Transverse colon (tissue), 4 donors: ENCODE measurements at regions not wholly inside any gene's neighbourhood (a gene's known extent, or its start where the extent isn't known, plus 50 kb on each side); places are given as distances from the start of the nearest gene placed in this dataset.

Source experiments
- DNase-seq: peaks from one replicate; pipeline ENCODE4 v3.0.0-alpha.2; 2019
- H3K27ac ChIP-seq, 4 donors: fragments of 200-600 bp; sonication (generic); 2 replicates each; pipeline ENCODE4 v1.5.1; 2016 to 2018; ENCODE audit warnings: inconsistent platforms in 4 of 4
- H3K27me3 ChIP-seq: fragments of 200-600 bp; sonication (generic); 2 replicates; pipeline ENCODE4 v1.5.1; 2017; ENCODE audit warnings: inconsistent platforms
- H3K36me3 ChIP-seq, 4 donors: fragments of 200-600 bp; sonication (generic); 2 replicates each; pipeline ENCODE4 v1.5.1; 2017 to 2019; ENCODE audit warnings: inconsistent platforms in 4 of 4
- H3K4me1 ChIP-seq, 4 donors: fragments of 200-600 bp; sonication (generic); 2 replicates each; pipeline ENCODE4 v1.5.1; 2017 to 2020; ENCODE audit warnings: inconsistent platforms in 4 of 4
- H3K4me3 ChIP-seq, 4 donors: fragments of 200-600 bp; sonication (generic); 1 replicate in 1 of 4; 2 replicates in 3 of 4; pipeline versions ENCODE4 v1.5.1 to v1.6.1; 2017 to 2019; ENCODE audit warnings: inconsistent platforms in 4 of 4
- H3K9me3 ChIP-seq, 2 donors: fragments of 200-600 bp; sonication (generic); 2 replicates each; pipeline ENCODE4 v1.5.1; 2017 to 2019; ENCODE audit warnings: inconsistent platforms in 2 of 2
- CTCF ChIP-seq, 5 experiments: fragments of 200-600 bp in 3 of 5; fragments of 450-650 bp in 2 of 5; sonication (generic) in 3 of 5; IDR thresholded peaks; 1 replicate in 2 of 5; 2 replicates in 3 of 5; pipeline ENCODE4 v1.5.1; 2016 to 2017; ENCODE audit warnings: antibody characterized with exemption in 5 of 5, inconsistent platforms in 3 of 5, mild to moderate bottlenecking in 2 of 5, moderate library complexity in 1 of 5
- EP300 ChIP-seq: sonication (generic); formaldehyde crosslinking; IDR thresholded peaks from one replicate; pipeline ENCODE4 v1.6.1; 2017; ENCODE audit warnings: antibody characterized with exemption, low read depth
- POLR2A ChIP-seq: fragments of 450-650 bp; IDR thresholded peaks from one replicate; pipeline ENCODE4 v1.6.1; 2016; ENCODE audit warnings: antibody characterized with exemption, mild to moderate bottlenecking, moderate library complexity
- POLR2AphosphoS5 ChIP-seq, 3 donors: sonication (generic); formaldehyde crosslinking; IDR thresholded peaks; one replicate each; pipeline ENCODE4 v1.6.1; 2016; ENCODE audit warnings: antibody characterized with exemption in 3 of 3
- WGBS, 2 donors: methylation state at CpG; one replicate each; pipeline ENCODE4 v1.1.5; 2018; ENCODE audit warnings: low coverage in 1 of 2; 5-methylcytosine and 5-hydroxymethylcytosine counted together
- in situ Hi-C, 4 donors: fragments of 200-750 bp; cut with MboI; loops; one replicate each; pipeline versions ENCODE4 v1.15.0 to v1.15.1; 2017; ENCODE audit warnings: low sequenced_read_pairs in 3 of 4, low pct_ligation_motif_present in 1 of 4, low pct_unique_long_range_greater_than_20kb in 1 of 4
- intact Hi-C: fragments of 100-400 bp; cut with DNase I; formaldehyde crosslinking; loops from one replicate; pipeline ENCODE4 v1.15.1; 2023; ENCODE audit warnings: low total_unique reads

- Histone ChIP-seq H3K36me3 (no peaks in the 10 kb centered on the region), H3K4me1 (peaks cover 0 to 31% (median 13%) of the 10 kb centered on the region in 4 donors), H3K27me3 (no peaks in the 10 kb centered on the region), H3K4me3 (no peak overlapping the region), H3K9me3 (no peaks in the 10 kb centered on the region), H3K27ac (no peak overlapping the region)
- in situ Hi-C loops, result no loop called here
- intact Hi-C loops, result no loop called here
- TF ChIP-seq EP300, result no peak
- TF ChIP-seq POLR2A, result no peak
- no peak for TF ChIP-seq CTCF (IDR thresholded peaks at IDR 0.05)
- TF ChIP-seq POLR2AphosphoS5 (IDR thresholded peaks at IDR 0.05), result no peak
- DNase-seq, result no peak
- 76 to 89% methylated on average over 2 of the region's 2 CpGs for WGBS, 2 donors
Measured at GRCh38 chr17:70254735-70255460, 85.6 kb downstream of the KCNJ2 start.

DNA sequence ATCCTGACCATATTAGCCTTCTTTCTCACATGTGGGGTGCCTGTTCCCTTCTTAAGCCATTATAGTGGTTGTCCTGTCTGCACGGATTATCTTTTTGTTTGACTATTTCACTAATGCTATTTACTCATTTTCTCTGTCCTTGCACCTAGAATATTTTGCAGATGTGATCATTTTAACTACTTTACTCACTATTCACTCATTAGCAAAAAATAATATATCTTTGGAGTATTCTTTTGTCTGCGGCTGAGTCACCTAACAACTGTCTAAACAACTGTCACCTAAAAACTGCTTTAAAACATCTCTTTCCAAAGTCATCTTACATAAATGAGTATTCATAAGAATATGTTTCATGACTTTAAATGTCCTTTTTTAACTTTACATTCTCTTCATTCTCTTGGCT, 87.4 kb downstream of the KCNJ2 start:
- H3K4me3 ChIP-seq, result no peak overlapping the region
- in situ Hi-C loops (no loop called here), intact Hi-C loops (no loop called here)
- H3K27me3 ChIP-seq, result no peaks in the 10 kb centered on the region
- no peak for TF ChIP-seq POLR2AphosphoS5 (IDR thresholded peaks at IDR 0.05)
- TF ChIP-seq EP300, result no peak
- no peak for TF ChIP-seq POLR2A
- TF ChIP-seq CTCF (IDR thresholded peaks at IDR 0.05), result no peak
- WGBS, 2 donors, result 82 to 92% methylated on average over 2 of the region's 2 CpGs
- no peaks in the 10 kb centered on the region for H3K36me3 ChIP-seq
- H3K4me1 ChIP-seq, result peaks cover 0 to 33% (median 15%) of the 10 kb centered on the region in 4 donors
- no peak overlapping the region for H3K27ac ChIP-seq
- DNase-seq, result no peak
- no peaks in the 10 kb centered on the region for H3K9me3 ChIP-seq

DNA sequence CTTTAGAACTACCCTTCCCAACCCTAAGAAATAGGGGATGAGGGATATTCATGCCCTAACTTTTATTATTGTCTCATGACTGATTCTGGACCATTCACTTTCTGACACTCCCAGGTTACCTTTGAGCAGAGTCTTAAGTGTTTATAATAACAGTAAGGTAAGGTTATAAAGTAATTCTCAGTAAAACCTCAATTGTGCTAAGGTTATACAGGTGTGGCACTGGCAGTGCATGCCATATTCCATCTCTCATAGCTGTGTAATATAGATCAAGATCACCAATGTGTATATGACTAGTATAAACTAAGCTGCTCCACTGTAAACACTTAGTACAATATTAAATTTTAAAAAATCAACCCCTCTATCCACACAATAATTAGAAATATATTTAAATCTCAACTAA, 89.1 kb downstream of the KCNJ2 start:
- DNase-seq, result peak; percentile 35
- in situ Hi-C loops, result no loop called here
- no peaks in the 10 kb centered on the region for H3K36me3 ChIP-seq
- intact Hi-C loops, result no loop called here
- H3K4me1 ChIP-seq, result peaks cover 0 to 31% (median 15%) of the 10 kb centered on the region in 4 donors
- TF ChIP-seq POLR2AphosphoS5 (IDR thresholded peaks at IDR 0.05) (peak in 2 of 3 donors; percentile 47 to 63), POLR2A (no peak)
- H3K27ac ChIP-seq, result peak overlapping the region; percentile 67 to 85 (median 78)
- H3K27me3 ChIP-seq, result no peaks in the 10 kb centered on the region
- H3K9me3 ChIP-seq, result no peaks in the 10 kb centered on the region
- no peak overlapping the region for H3K4me3 ChIP-seq

DNA sequence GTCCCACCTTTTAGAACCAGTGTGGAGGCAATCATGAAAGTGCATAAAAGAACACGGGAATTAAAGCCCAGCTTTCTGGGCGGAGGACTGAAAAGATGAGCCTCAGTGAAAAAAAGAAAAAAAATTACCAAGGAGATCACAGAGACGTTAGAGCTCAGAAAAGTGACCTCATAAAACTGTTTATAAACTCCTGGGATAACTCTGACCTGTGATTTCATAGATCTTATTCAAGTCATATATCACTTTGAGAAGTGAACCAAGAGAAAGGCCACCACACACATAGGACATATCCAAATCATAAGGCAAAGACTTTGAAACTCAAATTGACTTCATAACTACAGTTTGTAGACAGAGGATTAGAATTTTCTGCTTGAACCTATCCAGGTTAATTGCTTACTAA, 90.1 kb downstream of the KCNJ2 start:
- WGBS, 2 donors, result 22 to 36% methylated on average over 3 of the region's 3 CpGs
- Histone ChIP-seq H3K9me3 (no peaks in the 10 kb centered on the region), H3K27me3 (no peaks in the 10 kb centered on the region), H3K27ac (peak overlapping the region; percentile 67 to 85 (median 78)), H3K36me3 (no peaks in the 10 kb centered on the region), H3K4me1 (peaks cover 0 to 27% (median 12%) of the 10 kb centered on the region in 4 donors), H3K4me3 (no peak overlapping the region)
- intact Hi-C loops (no loop called here), in situ Hi-C loops (no loop called here)
- no peak for TF ChIP-seq POLR2AphosphoS5 (IDR thresholded peaks at IDR 0.05)
- no peak for TF ChIP-seq POLR2A
- no peak for TF ChIP-seq EP300
- TF ChIP-seq CTCF (IDR thresholded peaks at IDR 0.05), result no peak
- DNase-seq, result no peak

- no peak overlapping the region for H3K27ac ChIP-seq
- no peak for DNase-seq
- intact Hi-C loops, result no loop called here
- TF ChIP-seq CTCF (IDR thresholded peaks at IDR 0.05), result no peak
- no peak for TF ChIP-seq POLR2AphosphoS5 (IDR thresholded peaks at IDR 0.05)
- no peak for TF ChIP-seq POLR2A
- no peak for TF ChIP-seq EP300
- H3K9me3 ChIP-seq, result no peaks in the 10 kb centered on the region
- no peaks in the 10 kb centered on the region for H3K36me3 ChIP-seq
- no peaks in the 10 kb centered on the region for H3K27me3 ChIP-seq
- no peak overlapping the region for H3K4me3 ChIP-seq
- peaks cover 0 to 25% (median 8%) of the 10 kb centered on the region in 4 donors for H3K4me1 ChIP-seq
- in situ Hi-C loops, result no loop called here
- 74 to 87% methylated on average over 3 of the region's 3 CpGs for WGBS, 2 donors
Measured at GRCh38 chr17:70261170-70261569, 91.8 kb downstream of the KCNJ2 start.
